GM21737 (cell line): ENCODE measurements at regions not wholly inside any gene's neighbourhood (a gene's known extent, or its start where the extent isn't known, plus 50 kb on each side); places are given as distances from the start of the nearest gene placed in this dataset.
"Not testable (repeated sequence)": the region's sequence is repeated elsewhere in the genome, so short reads cannot be mapped to it uniquely, and the experiment has no call there.

ENCODE experiments used
- ATAC-seq: cut with Tn5 transposase; IDR thresholded peaks from one replicate; pipeline ENCODE4 v1.9.1; 2021; ENCODE audit warnings: mild to moderate bottlenecking, moderate library complexity; ENCODE audit not compliant: unreplicated experiment

- no peak for ATAC-seq
Observed at GRCh38 chr15:21262851-21263425, 177.4 kb downstream of the POTEB3 start.

- ATAC-seq = no peak
Observed at GRCh38 chr15:21261965-21262850, 178.1 kb downstream of the POTEB3 start.

GRCh38 chr15:21261396-21261964 is 178.8 kb downstream of the POTEB3 start:
- no peak for ATAC-seq

GRCh38 chr15:21260966-21261395 is 179.3 kb downstream of the POTEB3 start:
- no peak for ATAC-seq

GRCh38 chr15:21258635-21259034 is 181.7 kb downstream of the POTEB3 start:
- not testable (repeated sequence) for ATAC-seq

GRCh38 chr15:21249508-21250019 is 190.7 kb downstream of the POTEB3 start:
- not testable (repeated sequence) for ATAC-seq
